Esophagus squamous epithelium (tissue), 4 donors: ENCODE measurements at regions not wholly inside any gene's neighbourhood (a gene's known extent, or its start where the extent isn't known, plus 50 kb on each side); places are given as distances from the start of the nearest gene placed in this dataset.

Experiments used
- CTCF ChIP-seq, 6 experiments: fragments of 450-650 bp in 4 of 6; fragments of 200-600 bp in 2 of 6; sonication (generic) in 2 of 6; IDR thresholded peaks; one replicate each; pipeline ENCODE4 v1.5.1; 2016 to 2019; ENCODE audit warnings: antibody characterized with exemption in 6 of 6, mild to moderate bottlenecking in 4 of 6, moderate library complexity in 4 of 6
- POLR2A ChIP-seq, 4 donors: fragments of 450-650 bp; IDR thresholded peaks; one replicate each; pipeline ENCODE4 v1.6.1; 2017; ENCODE audit warnings: antibody characterized with exemption in 4 of 4, mild to moderate bottlenecking in 4 of 4, moderate library complexity in 3 of 4

GRCh38 chr6:67706388-67706787 is 928.7 kb upstream of the ADGRB3 start:
- TF ChIP-seq CTCF (IDR thresholded peaks at IDR 0.05) (no peak), POLR2A (IDR thresholded peaks at IDR 0.05) (no peak)
